ENCODE measurements at regions not wholly inside any gene's neighbourhood (a gene's known extent, or its start where the extent isn't known, plus 50 kb on each side); places are given as distances from the start of the nearest gene placed in this dataset.
"Not testable (repeated sequence)": the region's sequence is repeated elsewhere in the genome, so short reads cannot be mapped to it uniquely, and the experiment has no call there.

DNA sequence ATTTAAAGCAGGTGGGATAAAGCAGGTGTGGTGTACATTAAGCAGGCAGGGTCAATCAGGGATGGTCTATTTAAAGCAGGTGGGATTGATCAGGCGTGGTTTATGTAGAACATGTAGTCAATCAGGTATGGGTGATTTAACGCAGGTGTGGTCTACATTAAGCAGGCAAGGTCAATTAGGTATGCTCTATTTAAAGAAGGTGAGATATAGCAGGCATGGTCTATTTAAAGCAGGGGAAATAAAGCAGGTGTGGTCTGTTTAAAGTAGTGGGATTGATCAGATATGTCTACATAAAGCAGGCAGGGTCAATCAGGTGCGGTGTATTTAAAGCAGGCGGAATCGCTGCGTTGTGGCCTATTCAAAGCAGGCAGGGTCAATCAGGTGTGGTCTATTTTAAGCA lies 88.6 kb upstream of the MXRA5 start:
- DNase-seq, result no peak

DNA sequence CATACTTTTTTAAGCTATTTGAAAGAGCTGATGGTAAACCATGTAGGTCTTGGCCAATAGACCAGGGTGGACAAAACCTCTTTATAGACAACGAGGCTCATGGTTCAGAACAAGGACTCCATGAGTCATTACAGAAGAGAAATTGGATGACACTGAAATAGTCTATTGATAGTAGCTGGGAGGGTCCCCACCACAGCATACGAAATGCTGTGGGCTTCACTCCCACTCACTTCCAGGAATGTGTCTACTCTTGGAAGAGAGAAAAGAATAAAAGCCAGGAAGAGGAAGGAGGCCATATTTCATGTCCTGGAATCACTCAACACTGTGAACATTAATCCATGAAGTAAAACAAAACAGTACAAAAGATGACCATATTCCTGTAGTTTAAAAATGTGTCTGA lies 82.3 kb upstream of the MXRA5 start:
- DNase-seq, result no peak

DNA sequence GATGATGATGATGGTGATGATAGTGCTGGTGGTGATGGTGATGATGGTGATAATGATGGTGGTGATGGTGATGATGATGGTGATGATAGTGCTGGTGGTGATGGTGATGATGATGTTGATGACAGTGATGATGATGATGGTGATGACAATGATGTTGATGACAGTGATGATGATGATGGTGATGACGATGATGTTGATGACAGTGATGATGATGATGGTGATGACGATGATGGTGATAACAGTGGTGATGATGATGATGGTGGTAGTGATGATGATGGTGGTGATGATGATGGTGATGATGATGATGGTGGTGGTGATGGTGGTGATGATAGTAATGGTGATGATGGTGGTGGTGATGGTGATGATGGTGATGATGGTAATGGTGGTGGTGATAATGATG lies 80.1 kb upstream of the MXRA5 start:
- no peak for DNase-seq

DNA sequence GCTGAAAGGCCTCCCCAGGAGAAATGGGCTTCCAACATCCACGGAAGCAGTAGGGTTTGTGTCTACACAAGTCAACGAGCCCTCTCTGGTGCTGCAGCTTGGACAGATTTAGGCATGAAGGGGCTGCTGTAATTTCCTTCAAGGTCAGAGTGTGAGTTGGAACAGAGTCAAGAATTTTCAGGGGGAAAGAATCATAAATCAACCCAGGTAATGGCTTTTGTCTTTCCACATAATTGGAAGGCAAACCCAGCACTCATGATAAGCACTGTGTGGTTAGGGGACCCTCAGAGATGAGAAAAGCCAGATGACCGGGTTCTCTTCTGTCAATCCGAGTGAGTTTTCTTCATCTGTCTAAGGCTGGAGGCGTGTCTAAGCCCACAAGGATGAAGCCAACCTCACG lies 78.6 kb upstream of the MXRA5 start:
- DNase-seq, result no peak

DNA sequence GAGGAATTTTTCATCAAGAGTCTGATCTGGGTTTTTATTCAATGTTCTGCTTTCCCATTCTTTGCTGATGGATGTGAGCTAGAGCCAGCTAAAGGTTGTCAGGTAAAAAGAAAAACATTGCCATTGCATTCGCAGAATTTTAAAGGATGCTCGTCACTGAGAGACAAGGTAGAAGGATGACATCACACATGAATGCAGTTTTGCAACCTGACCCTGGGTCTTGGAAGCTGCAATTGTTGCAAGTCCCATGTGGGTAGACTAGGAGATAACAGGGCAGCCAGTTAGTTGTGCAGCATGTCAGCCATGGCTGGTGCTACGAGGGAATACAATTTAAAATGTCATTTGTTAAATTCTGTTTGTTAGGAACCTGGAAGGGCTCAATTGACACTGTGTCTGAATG lies 73.9 kb upstream of the MXRA5 start:
- DNase-seq, result no peak

DNA sequence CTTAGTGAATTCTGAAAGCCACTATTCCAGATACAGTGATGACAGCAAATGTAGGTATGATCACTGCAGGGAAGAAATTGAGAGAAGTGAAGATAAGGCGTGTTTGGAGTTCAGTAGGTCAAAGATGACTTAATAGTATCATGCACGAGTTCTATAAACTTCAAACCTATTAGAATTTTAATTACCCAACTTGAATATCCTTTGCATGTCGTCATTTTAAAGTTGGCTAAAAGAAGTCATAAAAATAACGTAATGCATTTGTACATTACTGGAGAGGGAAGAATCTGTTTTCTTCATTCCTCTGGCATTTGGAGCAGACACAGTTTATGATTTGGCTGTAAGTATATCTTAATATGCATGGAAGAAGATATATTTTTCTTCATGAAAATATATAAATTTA lies 68.6 kb upstream of the MXRA5 start:
- DNase-seq, result no peak

DNA sequence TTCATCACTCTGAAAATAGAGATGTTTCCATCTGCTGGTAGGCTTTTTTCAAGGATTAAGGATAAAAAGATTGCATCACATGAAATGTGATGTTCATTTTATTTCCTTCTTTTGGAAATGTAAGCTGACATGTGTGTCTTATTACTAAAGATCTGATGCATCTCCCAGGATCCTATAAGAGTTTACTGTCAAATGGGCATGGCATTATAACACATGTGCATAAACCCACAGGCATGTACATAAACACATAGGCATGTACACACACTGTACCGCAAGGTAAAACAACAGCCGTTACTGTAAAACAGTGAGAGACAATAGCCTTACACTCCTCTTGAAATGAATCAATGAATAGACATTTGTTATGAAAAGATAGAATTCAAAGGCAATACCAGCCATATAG lies 65.2 kb upstream of the MXRA5 start:
- not testable (repeated sequence) for DNase-seq

DNA sequence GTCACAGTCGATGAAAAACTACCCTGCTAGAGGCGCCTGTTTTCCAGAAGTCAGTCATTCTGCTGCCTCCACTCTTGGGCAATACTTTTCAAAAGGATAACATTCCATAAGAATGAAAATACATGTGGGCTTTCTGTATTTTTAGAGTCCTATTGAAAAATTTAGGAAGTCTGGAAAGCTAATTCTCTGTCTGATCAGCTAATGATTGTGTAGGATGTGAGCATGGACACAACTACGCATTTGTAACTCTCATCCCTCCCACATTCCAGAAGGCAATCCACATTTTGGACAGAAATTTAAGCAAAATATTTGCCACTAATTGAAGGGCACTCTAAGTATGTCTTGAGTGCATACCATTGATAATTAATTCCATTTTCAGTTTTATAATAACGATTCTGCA lies 63.5 kb upstream of the MXRA5 start:
- DNase-seq, result not testable (repeated sequence)

DNA sequence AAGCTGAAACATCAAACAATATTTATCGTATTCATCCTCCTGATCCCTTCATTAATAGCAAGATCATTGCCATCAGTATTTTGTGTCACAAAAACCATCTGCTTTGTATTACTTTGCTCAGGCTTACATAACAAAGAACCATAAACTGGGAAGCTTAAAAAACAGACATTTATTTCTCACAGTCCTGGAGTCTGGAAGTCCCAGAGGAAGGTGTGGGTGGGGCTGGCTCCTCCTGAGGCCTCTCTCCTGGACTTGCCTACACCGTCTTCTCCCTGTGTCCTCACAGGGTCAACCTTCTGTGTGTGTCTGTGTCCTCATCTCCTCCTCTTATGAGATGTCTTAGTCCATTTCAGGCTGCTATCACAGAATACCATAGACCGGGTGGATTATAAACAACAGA lies 61.3 kb upstream of the MXRA5 start:
- DNase-seq, result no peak

DNA sequence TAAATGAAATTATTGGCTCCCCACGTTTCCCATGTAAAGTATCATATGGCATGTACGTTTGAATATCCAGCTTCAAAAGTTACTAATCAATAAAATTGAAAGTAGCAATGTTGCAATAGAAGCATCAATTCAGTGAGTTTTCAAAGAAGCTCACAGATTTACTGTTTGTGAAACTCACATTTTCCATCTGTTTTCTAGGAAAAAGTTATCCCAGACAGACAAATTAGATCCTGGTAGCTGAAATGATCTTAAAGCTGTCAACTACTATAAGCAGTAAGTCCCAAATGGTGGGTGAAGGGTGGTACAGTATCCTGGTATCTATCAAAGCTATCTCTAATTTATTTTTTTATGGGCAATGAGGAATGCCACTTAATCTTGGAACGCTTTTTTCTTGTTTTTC lies 60.7 kb upstream of the MXRA5 start:
- DNase-seq, result no peak

DNA sequence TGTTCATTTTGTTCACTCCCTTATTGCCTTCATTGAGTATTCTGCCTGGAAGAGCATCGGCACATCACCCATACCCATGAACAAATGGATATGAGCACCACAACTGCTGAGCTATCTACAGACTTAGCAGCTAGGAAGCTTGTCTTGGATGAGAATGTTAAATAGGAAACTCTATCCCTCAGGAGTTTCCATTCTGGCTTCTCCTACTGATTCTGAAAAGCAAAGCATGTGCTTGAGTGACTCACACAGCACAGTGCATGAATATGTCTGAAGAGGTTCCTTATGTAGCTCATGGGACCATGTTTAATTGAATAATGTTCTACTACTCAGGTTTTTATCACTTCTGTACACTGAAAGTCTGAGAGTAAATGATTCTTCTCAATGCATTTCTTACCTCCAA lies 57.3 kb upstream of the MXRA5 start:
- DNase-seq, result no peak
